ENCODE measurements at regions not wholly inside any gene's neighbourhood (a gene's known extent, or its start where the extent isn't known, plus 50 kb on each side); places are given as distances from the start of the nearest gene placed in this dataset.

DNA sequence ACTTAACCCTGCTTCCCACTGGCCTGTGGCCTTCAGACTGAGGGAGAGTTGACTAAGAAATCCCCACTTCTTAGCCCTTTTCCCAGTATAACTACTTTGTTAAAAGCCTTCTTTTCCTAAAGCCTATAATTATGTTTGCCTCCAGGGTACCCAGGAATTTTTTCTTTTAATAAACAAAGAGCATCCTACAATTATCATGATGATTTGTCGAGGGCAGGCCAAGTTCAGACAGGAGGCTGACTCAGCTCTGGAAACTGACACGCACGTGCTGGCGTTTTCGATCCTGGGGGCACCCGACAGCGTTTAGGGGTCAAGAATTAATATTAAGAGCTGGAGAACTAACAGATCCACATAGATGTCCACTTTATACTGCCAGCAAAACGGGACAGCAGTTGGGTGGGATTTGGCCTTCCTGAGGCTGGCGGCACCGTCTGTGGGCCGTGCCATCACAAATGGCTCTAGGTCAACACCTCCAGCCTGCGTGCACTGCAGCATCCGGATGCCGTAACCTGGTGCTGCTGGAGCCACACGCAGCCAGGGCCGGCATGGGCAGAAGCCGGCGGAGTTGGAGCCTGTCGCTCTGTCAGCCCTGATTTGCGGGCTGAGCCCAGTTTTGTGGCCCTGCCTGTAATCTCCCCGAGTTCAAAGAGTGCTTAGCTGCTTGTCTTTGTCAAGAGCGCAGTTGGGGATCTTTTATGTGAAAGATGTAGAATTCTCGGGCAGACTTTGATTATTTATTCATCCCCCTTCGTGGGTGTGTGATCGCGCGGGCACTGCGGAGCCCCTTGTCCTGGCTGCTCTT lies 191.0 kb downstream of the GLI2 start:
- Histone ChIP-seq H3K4me3 (no peak overlapping the region), H3K36me3 (peaks cover 0 to 33% (median 0%) of the 10 kb centered on the region in 3 donors), H3K4me1 (peaks cover 0 to 1% (median 0%) of the 10 kb centered on the region in 4 donors), H3K27ac (no peak overlapping the region), H3K9me3 (peaks cover 0 to 9% (median 0%) of the 10 kb centered on the region in 4 donors), H3K27me3 (no peaks in the 10 kb centered on the region)
- 68 to 70% methylated on average over 23 to 28 of the region's 28 CpGs for WGBS, 2 donors
- TF ChIP-seq, protein P1, sequence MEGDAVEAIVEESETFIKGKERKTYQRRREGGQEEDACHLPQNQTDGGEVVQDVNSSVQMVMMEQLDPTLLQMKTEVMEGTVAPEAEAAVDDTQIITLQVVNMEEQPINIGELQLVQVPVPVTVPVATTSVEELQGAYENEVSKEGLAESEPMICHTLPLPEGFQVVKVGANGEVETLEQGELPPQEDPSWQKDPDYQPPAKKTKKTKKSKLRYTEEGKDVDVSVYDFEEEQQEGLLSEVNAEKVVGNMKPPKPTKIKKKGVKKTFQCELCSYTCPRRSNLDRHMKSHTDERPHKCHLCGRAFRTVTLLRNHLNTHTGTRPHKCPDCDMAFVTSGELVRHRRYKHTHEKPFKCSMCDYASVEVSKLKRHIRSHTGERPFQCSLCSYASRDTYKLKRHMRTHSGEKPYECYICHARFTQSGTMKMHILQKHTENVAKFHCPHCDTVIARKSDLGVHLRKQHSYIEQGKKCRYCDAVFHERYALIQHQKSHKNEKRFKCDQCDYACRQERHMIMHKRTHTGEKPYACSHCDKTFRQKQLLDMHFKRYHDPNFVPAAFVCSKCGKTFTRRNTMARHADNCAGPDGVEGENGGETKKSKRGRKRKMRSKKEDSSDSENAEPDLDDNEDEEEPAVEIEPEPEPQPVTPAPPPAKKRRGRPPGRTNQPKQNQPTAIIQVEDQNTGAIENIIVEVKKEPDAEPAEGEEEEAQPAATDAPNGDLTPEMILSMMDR (IDR thresholded peaks at IDR 0.05), result no peak
- no peak for TF ChIP-seq POLR2A (IDR thresholded peaks at IDR 0.05)
- no peak for DNase-seq (ENCODE audit: low spot score in 2 of 2)

DNA sequence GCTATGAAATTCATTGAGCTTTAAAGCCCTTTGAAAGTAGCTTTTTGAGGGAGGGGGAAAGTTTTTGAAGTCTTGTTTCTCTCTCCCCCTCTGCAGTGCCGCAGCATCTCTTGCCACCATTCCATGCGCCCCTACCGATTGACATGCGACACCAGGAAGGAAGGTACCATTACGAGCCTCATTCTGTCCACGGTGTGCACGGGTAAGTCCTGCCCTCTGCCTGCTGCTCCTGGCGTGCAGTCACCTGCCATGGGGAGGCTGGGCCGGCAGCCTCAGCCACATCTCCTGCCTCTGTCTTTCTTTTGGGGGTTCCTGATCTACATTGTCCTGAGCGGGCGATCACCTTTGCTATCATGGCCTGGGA lies 191.6 kb downstream of the GLI2 start:
- H3K36me3 ChIP-seq, result peaks cover 0 to 35% (median 0%) of the 10 kb centered on the region in 3 donors
- TF ChIP-seq POLR2A (IDR thresholded peaks at IDR 0.05) (no peak), EP300 (IDR thresholded peaks at IDR 0.05) (no peak)
- TF ChIP-seq, protein P1 (IDR thresholded peaks at IDR 0.05), result no peak
- 86 to 87% methylated on average over 11 of the region's 11 CpGs for WGBS, 2 donors
- H3K9me3 ChIP-seq, result peaks cover 0 to 9% (median 0%) of the 10 kb centered on the region in 4 donors
- DNase-seq (ENCODE audit: low spot score in 2 of 2), result no peak
- H3K4me3 ChIP-seq, result no peak overlapping the region
- peaks cover 0 to 2% (median 0%) of the 10 kb centered on the region in 4 donors for H3K4me1 ChIP-seq
- no peaks in the 10 kb centered on the region for H3K27me3 ChIP-seq
- no peak overlapping the region for H3K27ac ChIP-seq

DNA sequence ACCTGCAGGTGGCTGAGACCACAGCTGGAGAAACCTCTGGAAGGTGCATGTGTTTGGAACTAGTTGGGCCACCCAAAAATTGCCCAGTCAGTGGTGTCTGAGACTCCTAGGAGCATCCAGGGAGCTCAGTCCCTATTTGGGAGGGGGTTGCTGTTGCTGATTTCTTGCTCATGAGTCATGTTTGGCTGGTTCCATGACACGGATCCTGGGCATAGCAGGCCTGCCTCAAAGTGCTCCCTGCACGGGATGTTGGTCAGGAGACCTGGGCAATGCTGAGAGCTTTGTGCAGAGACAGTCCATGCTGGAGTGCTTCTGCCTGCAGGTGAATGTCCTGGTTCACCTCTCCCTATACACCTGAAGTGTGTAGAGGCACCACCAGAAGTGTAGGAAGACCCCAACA lies 194.2 kb downstream of the GLI2 start:
- TF ChIP-seq, protein P1 (IDR thresholded peaks at IDR 0.05), result no peak
- no peak for TF ChIP-seq EP300 (IDR thresholded peaks at IDR 0.05)
- no peak for TF ChIP-seq POLR2A (IDR thresholded peaks at IDR 0.05)
- 82 to 100% methylated on average over 1 to 2 of the region's 2 CpGs for WGBS, 2 donors
- no peaks in the 10 kb centered on the region for H3K27me3 ChIP-seq
- no peak for DNase-seq (ENCODE audit: low spot score in 2 of 2)
- H3K9me3 ChIP-seq, result peaks cover 0 to 9% (median 0%) of the 10 kb centered on the region in 4 donors
- no peak overlapping the region for H3K27ac ChIP-seq
- H3K4me3 ChIP-seq, result no peak overlapping the region
- H3K36me3 ChIP-seq, result peaks cover 0 to 35% (median 0%) of the 10 kb centered on the region in 3 donors
- H3K4me1 ChIP-seq, result peaks cover 0 to 27% (median 6%) of the 10 kb centered on the region in 4 donors

DNA sequence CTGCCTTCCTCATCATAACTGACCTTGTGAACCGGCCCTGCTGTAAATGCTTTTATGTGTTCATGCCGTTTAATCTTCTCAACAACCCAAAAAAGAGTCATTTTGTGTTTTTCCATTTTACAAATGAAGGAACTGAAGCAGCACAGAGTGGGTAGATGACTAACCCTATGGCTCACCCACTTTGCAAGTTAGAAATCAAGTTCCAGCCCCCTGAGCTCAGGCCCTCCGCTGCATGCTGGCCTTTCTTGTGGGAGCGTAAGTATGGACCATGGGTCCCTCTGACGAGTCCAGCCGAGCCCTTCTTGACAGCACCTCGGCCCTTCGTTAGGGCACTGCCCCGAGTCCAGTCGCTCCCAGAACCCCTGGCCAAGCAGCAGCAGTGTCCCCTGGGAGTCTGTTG lies 194.6 kb downstream of the GLI2 start:
- Histone ChIP-seq H3K4me1 (peaks cover 0 to 32% (median 8%) of the 10 kb centered on the region in 4 donors), H3K27me3 (no peaks in the 10 kb centered on the region), H3K27ac (no peak overlapping the region), H3K36me3 (peaks cover 0 to 35% (median 0%) of the 10 kb centered on the region in 3 donors), H3K4me3 (no peak overlapping the region), H3K9me3 (peaks cover 0 to 9% (median 0%) of the 10 kb centered on the region in 4 donors)
- WGBS, 2 donors, result 93 to 97% methylated on average over 4 to 10 of the region's 10 CpGs
- no peak for TF ChIP-seq EP300 (IDR thresholded peaks at IDR 0.05)
- TF ChIP-seq, protein P1 (IDR thresholded peaks at IDR 0.05), result no peak
- TF ChIP-seq POLR2A (IDR thresholded peaks at IDR 0.05), result no peak
- DNase-seq (ENCODE audit: low spot score in 2 of 2), result no peak

DNA sequence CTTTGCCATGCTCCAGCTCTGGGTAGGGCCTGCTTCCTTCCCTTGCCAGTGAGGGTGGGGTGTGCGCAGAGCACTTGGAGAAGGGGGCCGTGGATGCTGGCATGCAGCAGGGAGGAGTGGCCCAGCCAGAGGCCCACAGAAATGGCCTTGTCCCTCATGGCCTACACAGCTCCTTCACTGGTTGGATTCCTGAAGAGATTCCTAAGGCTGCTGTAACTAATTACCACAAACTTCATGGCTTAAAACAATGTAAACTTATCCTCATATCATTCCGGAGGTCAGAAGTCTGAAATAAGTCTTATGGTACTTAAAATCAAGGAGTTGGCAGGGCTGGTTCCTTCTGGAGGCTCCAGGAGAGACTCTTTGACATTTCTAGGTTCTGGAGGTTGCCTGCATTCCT lies 195.2 kb downstream of the GLI2 start:
- H3K27ac ChIP-seq, result no peak overlapping the region
- H3K36me3 ChIP-seq, result peaks cover 0 to 35% (median 0%) of the 10 kb centered on the region in 3 donors
- H3K4me1 ChIP-seq, result peaks cover 0 to 38% (median 11%) of the 10 kb centered on the region in 4 donors
- H3K27me3 ChIP-seq, result no peaks in the 10 kb centered on the region
- H3K9me3 ChIP-seq, result peaks cover 0 to 9% (median 0%) of the 10 kb centered on the region in 4 donors
- TF ChIP-seq EP300 (IDR thresholded peaks at IDR 0.05), result no peak
- TF ChIP-seq POLR2A (IDR thresholded peaks at IDR 0.05), result no peak
- TF ChIP-seq, protein P1 (IDR thresholded peaks at IDR 0.05), result no peak
- no peak overlapping the region for H3K4me3 ChIP-seq
- WGBS, 2 donors, result 85 to 95% methylated on average over 3 of the region's 3 CpGs
- DNase-seq (ENCODE audit: low spot score in 2 of 2), result no peak
